ENCODE measurements at regions not wholly inside any gene's neighbourhood (a gene's known extent, or its start where the extent isn't known, plus 50 kb on each side); places are given as distances from the start of the nearest gene placed in this dataset.

- Histone ChIP-seq H3K36me3 (ENCODE audit: control insufficient read depth, insufficient read depth, low read length) (no peaks in the 10 kb centered on the region), H3K27me3 (ENCODE audit: control insufficient read depth, insufficient read depth, low read length) (no peaks in the 10 kb centered on the region), H3K27ac (ENCODE audit: low read depth, low read length) (no peak overlapping the region), H3K4me3 (ENCODE audit: low read length) (no peak overlapping the region), H3K9ac (ENCODE audit: low read length) (no peak overlapping the region), H3K4me1 (ENCODE audit: control insufficient read depth, insufficient read depth, low read length) (no peaks in the 10 kb centered on the region)
Observed at GRCh38 chr15:66643033-66643432, 59.0 kb upstream of the SMAD6 start.

- H3K27me3 ChIP-seq (ENCODE audit: control insufficient read depth, insufficient read depth, low read length), result no peaks in the 10 kb centered on the region
- no peaks in the 10 kb centered on the region for H3K4me1 ChIP-seq (ENCODE audit: control insufficient read depth, insufficient read depth, low read length)
- H3K27ac ChIP-seq (ENCODE audit: low read depth, low read length), result no peak overlapping the region
- H3K4me3 ChIP-seq (ENCODE audit: low read length), result no peak overlapping the region
- H3K36me3 ChIP-seq (ENCODE audit: control insufficient read depth, insufficient read depth, low read length), result no peaks in the 10 kb centered on the region
- no peak overlapping the region for H3K9ac ChIP-seq (ENCODE audit: low read length)
Observed at GRCh38 chr15:66644000-66644787, 57.8 kb upstream of the SMAD6 start.

- Histone ChIP-seq H3K9ac (ENCODE audit: low read length) (no peak overlapping the region), H3K36me3 (ENCODE audit: control insufficient read depth, insufficient read depth, low read length) (no peaks in the 10 kb centered on the region), H3K27ac (ENCODE audit: low read depth, low read length) (no peak overlapping the region), H3K4me3 (ENCODE audit: low read length) (no peak overlapping the region), H3K4me1 (ENCODE audit: control insufficient read depth, insufficient read depth, low read length) (no peaks in the 10 kb centered on the region), H3K27me3 (ENCODE audit: control insufficient read depth, insufficient read depth, low read length) (no peaks in the 10 kb centered on the region)
Observed at GRCh38 chr15:66644869-66645268, 57.2 kb upstream of the SMAD6 start.

- H3K27ac ChIP-seq (ENCODE audit: low read depth, low read length), result no peak overlapping the region
- no peak overlapping the region for H3K4me3 ChIP-seq (ENCODE audit: low read length)
Observed at GRCh38 chr15:66646308-66646707, 55.7 kb upstream of the SMAD6 start.

GRCh38 chr15:66646799-66647198 lies 55.2 kb upstream of the SMAD6 start:
- Histone ChIP-seq H3K9ac (ENCODE audit: low read length) (no peak overlapping the region), H3K4me3 (ENCODE audit: low read length) (no peak overlapping the region), H3K36me3 (ENCODE audit: control insufficient read depth, insufficient read depth, low read length) (no peaks in the 10 kb centered on the region), H3K27me3 (ENCODE audit: control insufficient read depth, insufficient read depth, low read length) (no peaks in the 10 kb centered on the region), H3K4me1 (ENCODE audit: control insufficient read depth, insufficient read depth, low read length) (no peaks in the 10 kb centered on the region), H3K27ac (ENCODE audit: low read depth, low read length) (no peak overlapping the region)

More at GRCh38 chr15:66646308-66646707, 55.7 kb upstream of the SMAD6 start:
- H3K4me1 ChIP-seq (ENCODE audit: control insufficient read depth, insufficient read depth, low read length), result no peaks in the 10 kb centered on the region
- no peaks in the 10 kb centered on the region for H3K27me3 ChIP-seq (ENCODE audit: control insufficient read depth, insufficient read depth, low read length)
- H3K9ac ChIP-seq (ENCODE audit: low read length), result no peak overlapping the region
- H3K36me3 ChIP-seq (ENCODE audit: control insufficient read depth, insufficient read depth, low read length), result no peaks in the 10 kb centered on the region

GRCh38 chr15:66647358-66647757 lies 54.7 kb upstream of the SMAD6 start:
- Histone ChIP-seq H3K36me3 (ENCODE audit: control insufficient read depth, insufficient read depth, low read length) (no peaks in the 10 kb centered on the region), H3K27me3 (ENCODE audit: control insufficient read depth, insufficient read depth, low read length) (no peaks in the 10 kb centered on the region), H3K4me1 (ENCODE audit: control insufficient read depth, insufficient read depth, low read length) (no peaks in the 10 kb centered on the region), H3K4me3 (ENCODE audit: low read length) (no peak overlapping the region), H3K27ac (ENCODE audit: low read depth, low read length) (no peak overlapping the region), H3K9ac (ENCODE audit: low read length) (no peak overlapping the region)

GRCh38 chr15:66648588-66648987 lies 53.4 kb upstream of the SMAD6 start:
- no peak overlapping the region for H3K4me3 ChIP-seq (ENCODE audit: low read length)
- H3K27me3 ChIP-seq (ENCODE audit: control insufficient read depth, insufficient read depth, low read length), result no peaks in the 10 kb centered on the region
- no peaks in the 10 kb centered on the region for H3K36me3 ChIP-seq (ENCODE audit: control insufficient read depth, insufficient read depth, low read length)
- no peaks in the 10 kb centered on the region for H3K4me1 ChIP-seq (ENCODE audit: control insufficient read depth, insufficient read depth, low read length)
- H3K27ac ChIP-seq (ENCODE audit: low read depth, low read length), result no peak overlapping the region
- H3K9ac ChIP-seq (ENCODE audit: low read length), result no peak overlapping the region

- Histone ChIP-seq H3K9ac (ENCODE audit: low read length) (no peak overlapping the region), H3K4me1 (ENCODE audit: control insufficient read depth, insufficient read depth, low read length) (no peaks in the 10 kb centered on the region), H3K36me3 (ENCODE audit: control insufficient read depth, insufficient read depth, low read length) (no peaks in the 10 kb centered on the region), H3K27me3 (ENCODE audit: control insufficient read depth, insufficient read depth, low read length) (no peaks in the 10 kb centered on the region), H3K4me3 (ENCODE audit: low read length) (no peak overlapping the region), H3K27ac (ENCODE audit: low read depth, low read length) (no peak overlapping the region)
Observed at GRCh38 chr15:66649235-66649984, 52.6 kb upstream of the SMAD6 start.

GRCh38 chr15:66650433-66650832 lies 51.6 kb upstream of the SMAD6 start:
- no peak overlapping the region for H3K9ac ChIP-seq (ENCODE audit: low read length)
- H3K36me3 ChIP-seq (ENCODE audit: control insufficient read depth, insufficient read depth, low read length), result no peaks in the 10 kb centered on the region
- H3K4me1 ChIP-seq (ENCODE audit: control insufficient read depth, insufficient read depth, low read length), result no peaks in the 10 kb centered on the region
- H3K27ac ChIP-seq (ENCODE audit: low read depth, low read length), result no peak overlapping the region
- no peaks in the 10 kb centered on the region for H3K27me3 ChIP-seq (ENCODE audit: control insufficient read depth, insufficient read depth, low read length)
- no peak overlapping the region for H3K4me3 ChIP-seq (ENCODE audit: low read length)

GRCh38 chr15:66651198-66651597 lies 50.8 kb upstream of the SMAD6 start:
- Histone ChIP-seq H3K27me3 (ENCODE audit: control insufficient read depth, insufficient read depth, low read length) (no peaks in the 10 kb centered on the region), H3K36me3 (ENCODE audit: control insufficient read depth, insufficient read depth, low read length) (no peaks in the 10 kb centered on the region), H3K4me3 (ENCODE audit: low read length) (no peak overlapping the region), H3K27ac (ENCODE audit: low read depth, low read length) (no peak overlapping the region), H3K9ac (ENCODE audit: low read length) (no peak overlapping the region), H3K4me1 (ENCODE audit: control insufficient read depth, insufficient read depth, low read length) (no peaks in the 10 kb centered on the region)

- Histone ChIP-seq H3K4me1 (ENCODE audit: control insufficient read depth, insufficient read depth, low read length) (no peaks in the 10 kb centered on the region), H3K27me3 (ENCODE audit: control insufficient read depth, insufficient read depth, low read length) (no peaks in the 10 kb centered on the region), H3K9ac (ENCODE audit: low read length) (no peak overlapping the region), H3K36me3 (ENCODE audit: control insufficient read depth, insufficient read depth, low read length) (no peaks in the 10 kb centered on the region), H3K4me3 (ENCODE audit: low read length) (no peak overlapping the region), H3K27ac (ENCODE audit: low read depth, low read length) (no peak overlapping the region)
Observed at GRCh38 chr15:66651913-66652642, 50.0 kb upstream of the SMAD6 start.

Measured in rectal smooth muscle tissue (tissue), 1 donor.